K562 (cell line): ENCODE measurements at regions not wholly inside any gene's neighbourhood (a gene's known extent, or its start where the extent isn't known, plus 50 kb on each side); places are given as distances from the start of the nearest gene placed in this dataset.
A peak's percentile ranks its signal among the peaks of the same experiment; 100 is the strongest.

Experiments
- CHD7 ChIP-seq: fragments of 200-600 bp; sonication (generic); IDR thresholded peaks from one replicate; pipeline ENCODE4 v1.6.1; 2012; ENCODE audit warnings: mild to moderate bottlenecking, low read depth, low read length, inconsistent platforms
- HLTF ChIP-seq: fragments of 450-650 bp; IDR thresholded peaks from 2 replicates; pipeline ENCODE4 v1.6.1; 2016
- HMGXB4 ChIP-seq: sonication (generic); formaldehyde crosslinking; IDR thresholded peaks from 2 replicates; pipeline ENCODE4 v1.8.1; 2023; ENCODE audit warnings: mild to moderate bottlenecking, missing genetic modification reagents
- HOXB6 ChIP-seq: fragments of 250-450 bp; sonication (Bioruptor Pico); IDR thresholded peaks from 2 replicates; pipeline ENCODE4 v1.5.1; 2022; ENCODE audit warnings: mild to moderate bottlenecking, borderline replicate concordance
- KLF10 ChIP-seq: fragments of 250-450 bp; sonication (Bioruptor Pico); IDR thresholded peaks from 2 replicates; pipeline ENCODE4 v1.6.1; 2021; ENCODE audit warnings: matching md5 sums
- KLF6 ChIP-seq: fragments of 250-450 bp; sonication (Bioruptor Pico); IDR thresholded peaks from 2 replicates; pipeline ENCODE4 v1.4.0; 2020; ENCODE audit warnings: mild to moderate bottlenecking, moderate library complexity, borderline replicate concordance
- LCOR ChIP-seq: sonication (generic); formaldehyde crosslinking; IDR thresholded peaks from 2 replicates; pipeline ENCODE4 v1.8.0; 2022; ENCODE audit warnings: mild to moderate bottlenecking, missing genetic modification reagents
- RBM39 ChIP-seq: fragments of 200-400 bp; formaldehyde crosslinking; optimal IDR thresholded peaks from 2 replicates; pipeline ENCODE3; 2018; ENCODE audit warnings: low read depth, low read length
- SMAD3 ChIP-seq: fragments of 450-650 bp; formaldehyde crosslinking; conservative IDR thresholded peaks from 2 replicates; pipeline ENCODE4 v1.4.0; 2020; ENCODE audit warnings: mild to moderate bottlenecking
- SNAPC5 ChIP-seq: fragments of 250-450 bp; sonication (Bioruptor Pico); IDR thresholded peaks from 2 replicates; pipeline ENCODE4 v1.8.0; 2021; ENCODE audit warnings: moderate library complexity, mild to moderate bottlenecking, inconsistent platforms
- TRIM25 ChIP-seq: fragments of 450-650 bp; IDR thresholded peaks from 2 replicates; pipeline ENCODE4 v1.7.0; 2016; ENCODE audit warnings: borderline replicate concordance
- TRIM28 ChIP-seq: fragments of 450-650 bp; IDR thresholded peaks from 2 replicates; pipeline ENCODE4 v1.6.1; 2017
- ZNF668 ChIP-seq: fragments of 250-450 bp; sonication (Bioruptor Pico); IDR thresholded peaks from 2 replicates; pipeline ENCODE4 v1.8.0; 2022; ENCODE audit warnings: mild to moderate bottlenecking, inconsistent platforms

- peak; percentile 58; the same call in 1 of the 2 replicates for TF ChIP-seq HMGXB4 (CRISPR knock-in tag)
- TF ChIP-seq KLF10 (CRISPR knock-in tag): no peak
- TF ChIP-seq RBM39: no peak
- no peak; the same call in 1 of the 2 replicates for TF ChIP-seq HLTF
- TF ChIP-seq SMAD3 (CRISPR knock-in tag): no peak
- no peak for TF ChIP-seq CHD7
- TF ChIP-seq LCOR (CRISPR knock-in tag): 0 out of 2 replicates have a peak, but pooled peaks have one; percentile 61
- no peak for TF ChIP-seq ZNF668
- TF ChIP-seq SNAPC5 (CRISPR knock-in tag): no peak
- TF ChIP-seq HOXB6 (CRISPR knock-in tag): no peak
- no peak for TF ChIP-seq TRIM28
- TF ChIP-seq KLF6 (CRISPR knock-in tag): no peak
- 0 out of 2 replicates have a peak, but pooled peaks have one; percentile 45 for TF ChIP-seq TRIM25
These were observed 88.0 kb upstream of the RPRML start (continued) for GRCh38 chr17:47066841-47067682.
